Right atrium auricular region (tissue), 2 donors: ENCODE measurements at regions not wholly inside any gene's neighbourhood (a gene's known extent, or its start where the extent isn't known, plus 50 kb on each side); places are given as distances from the start of the nearest gene placed in this dataset.
A peak's percentile ranks its signal among the peaks of the same experiment; 100 is the strongest.

Experiments
- DNase-seq: peaks from one replicate; pipeline ENCODE4 v3.0.0-alpha.2; 2019; ENCODE audit warnings: low spot score
- H3K27ac ChIP-seq, 2 donors: fragments of 200-600 bp; sonication (generic); 1 replicate in 1 of 2; 2 replicates in 1 of 2; pipeline ENCODE4 v1.5.1; 2016 to 2019
- H3K27me3 ChIP-seq, 2 donors: fragments of 200-600 bp; sonication (generic); one replicate each; pipeline versions ENCODE4 v1.5.1 to v1.6.0; 2017 to 2019
- H3K36me3 ChIP-seq: fragments of 200-600 bp; sonication (generic); one replicate; pipeline ENCODE4 v1.5.1; 2016
- H3K4me1 ChIP-seq, 2 donors: fragments of 200-600 bp; sonication (generic); one replicate each; pipeline versions ENCODE4 v1.5.1 to v1.6.0; 2017 to 2019
- H3K4me3 ChIP-seq, 2 donors: fragments of 200-600 bp; sonication (generic); 1 replicate in 1 of 2; 2 replicates in 1 of 2; pipeline ENCODE4 v1.5.1; 2017 to 2019; ENCODE audit warnings: mild to moderate bottlenecking in 1 of 2, moderate library complexity in 1 of 2
- H3K9me3 ChIP-seq, 2 donors: fragments of 200-600 bp; sonication (generic); one replicate each; pipeline ENCODE4 v1.5.1; 2019
- CTCF ChIP-seq, 2 donors: fragments of 200-600 bp; sonication (generic); IDR thresholded peaks; one replicate each; pipeline ENCODE4 v1.5.1; 2019; ENCODE audit warnings: antibody characterized with exemption in 2 of 2

- H3K4me1 ChIP-seq, result peaks cover 0 to 12% of the 10 kb centered on the region in 2 donors
- H3K9me3 ChIP-seq, result no peaks in the 10 kb centered on the region
- no peaks in the 10 kb centered on the region for H3K27me3 ChIP-seq
- H3K4me3 ChIP-seq, result peak overlapping the region in 1 of 2 donors; percentile 16
- H3K36me3 ChIP-seq, result no peaks in the 10 kb centered on the region
- peak; percentile 84 to 91 for TF ChIP-seq CTCF (IDR thresholded peaks at IDR 0.05)
- DNase-seq, result peak; percentile 69
- H3K27ac ChIP-seq, result no peak overlapping the region
These were observed 60.1 kb upstream of the SORCS3 start for GRCh38 chr10:104580774-104581675.

- DNase-seq, result no peak
- peaks cover 0 to 12% of the 10 kb centered on the region in 2 donors for H3K4me1 ChIP-seq
- H3K9me3 ChIP-seq, result no peaks in the 10 kb centered on the region
- no peak for TF ChIP-seq CTCF (IDR thresholded peaks at IDR 0.05)
- H3K27ac ChIP-seq, result no peak overlapping the region
- no peaks in the 10 kb centered on the region for H3K36me3 ChIP-seq
- no peak overlapping the region for H3K4me3 ChIP-seq
- no peaks in the 10 kb centered on the region for H3K27me3 ChIP-seq
These were observed 59.0 kb upstream of the SORCS3 start for GRCh38 chr10:104581884-104582601.

- H3K4me3 ChIP-seq, result no peak overlapping the region
- H3K4me1 ChIP-seq, result peaks cover 0 to 12% of the 10 kb centered on the region in 2 donors
- no peak for TF ChIP-seq CTCF (IDR thresholded peaks at IDR 0.05)
- no peaks in the 10 kb centered on the region for H3K27me3 ChIP-seq
- H3K27ac ChIP-seq, result no peak overlapping the region
- H3K9me3 ChIP-seq, result no peaks in the 10 kb centered on the region
- no peaks in the 10 kb centered on the region for H3K36me3 ChIP-seq
- no peak for DNase-seq
These were observed 58.5 kb upstream of the SORCS3 start for GRCh38 chr10:104582602-104582951.

GRCh38 chr10:104582966-104583365 lies 58.1 kb upstream of the SORCS3 start:
- no peak for DNase-seq
- Histone ChIP-seq H3K4me3 (no peak overlapping the region), H3K36me3 (no peaks in the 10 kb centered on the region), H3K4me1 (peaks cover 0 to 12% of the 10 kb centered on the region in 2 donors), H3K27me3 (no peaks in the 10 kb centered on the region), H3K27ac (no peak overlapping the region), H3K9me3 (no peaks in the 10 kb centered on the region)
- TF ChIP-seq CTCF (IDR thresholded peaks at IDR 0.05), result no peak

- Histone ChIP-seq H3K36me3 (no peaks in the 10 kb centered on the region), H3K27ac (no peak overlapping the region), H3K4me3 (no peak overlapping the region), H3K9me3 (no peaks in the 10 kb centered on the region), H3K4me1 (peaks cover 0 to 12% of the 10 kb centered on the region in 2 donors), H3K27me3 (no peaks in the 10 kb centered on the region)
- no peak for TF ChIP-seq CTCF (IDR thresholded peaks at IDR 0.05)
- no peak for DNase-seq
These were observed 56.5 kb upstream of the SORCS3 start for GRCh38 chr10:104584541-104584940.
